Stimulated activated CD4-positive, alpha-beta T cell treated with anti-CD3 and anti-CD28 coated beads, TNF-alpha, amount 100 ng/mL, for 48 hours (primary cell): ENCODE measurements at regions not wholly inside any gene's neighbourhood (a gene's known extent, or its start where the extent isn't known, plus 50 kb on each side); places are given as distances from the start of the nearest gene placed in this dataset.

Source experiments
- DNase-seq, 3 donors: peaks; one replicate each; pipeline ENCODE4 v3.0.0-alpha.2; 2020; ENCODE audit warnings: low read depth in 3 of 3

DNA sequence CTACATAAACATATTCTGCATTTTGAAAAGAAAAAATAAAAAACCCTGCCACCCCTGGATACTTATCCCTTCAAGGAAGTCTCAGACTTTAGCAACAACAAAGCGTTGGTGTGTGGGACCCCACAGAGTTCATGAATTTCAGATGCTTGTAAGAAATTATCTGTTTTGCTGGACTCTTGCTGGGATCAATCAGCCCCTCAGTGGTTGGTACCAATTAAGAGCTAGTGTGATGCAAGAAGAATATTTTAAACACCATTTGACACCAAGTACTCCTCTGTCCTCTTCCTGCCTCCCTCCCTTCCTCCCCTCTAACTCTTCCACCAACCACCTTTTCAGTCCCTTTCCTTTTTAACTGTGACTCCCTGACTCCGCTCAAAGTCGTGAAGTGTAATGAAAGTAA lies 51.5 kb downstream of the SST start:
- no peak for DNase-seq

DNA sequence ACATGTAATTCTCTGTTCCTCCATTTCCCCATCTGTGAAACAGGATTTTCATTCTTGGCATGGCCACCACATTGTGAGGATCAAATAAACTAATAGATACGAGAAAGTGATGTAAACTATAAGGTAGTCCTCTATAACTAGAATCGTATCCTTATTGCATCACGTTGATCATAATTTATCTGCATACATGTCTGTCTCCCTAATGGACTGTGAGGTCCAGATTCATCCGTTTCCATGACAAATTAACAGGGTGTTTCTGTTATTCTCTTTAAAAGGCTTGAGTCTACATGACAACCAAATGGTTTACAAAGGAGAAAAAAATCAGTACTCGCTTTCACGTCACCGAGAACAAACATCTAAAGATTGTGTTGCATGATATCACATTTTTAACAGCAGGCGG lies 53.0 kb downstream of the SST start:
- DNase-seq = no peak

DNA sequence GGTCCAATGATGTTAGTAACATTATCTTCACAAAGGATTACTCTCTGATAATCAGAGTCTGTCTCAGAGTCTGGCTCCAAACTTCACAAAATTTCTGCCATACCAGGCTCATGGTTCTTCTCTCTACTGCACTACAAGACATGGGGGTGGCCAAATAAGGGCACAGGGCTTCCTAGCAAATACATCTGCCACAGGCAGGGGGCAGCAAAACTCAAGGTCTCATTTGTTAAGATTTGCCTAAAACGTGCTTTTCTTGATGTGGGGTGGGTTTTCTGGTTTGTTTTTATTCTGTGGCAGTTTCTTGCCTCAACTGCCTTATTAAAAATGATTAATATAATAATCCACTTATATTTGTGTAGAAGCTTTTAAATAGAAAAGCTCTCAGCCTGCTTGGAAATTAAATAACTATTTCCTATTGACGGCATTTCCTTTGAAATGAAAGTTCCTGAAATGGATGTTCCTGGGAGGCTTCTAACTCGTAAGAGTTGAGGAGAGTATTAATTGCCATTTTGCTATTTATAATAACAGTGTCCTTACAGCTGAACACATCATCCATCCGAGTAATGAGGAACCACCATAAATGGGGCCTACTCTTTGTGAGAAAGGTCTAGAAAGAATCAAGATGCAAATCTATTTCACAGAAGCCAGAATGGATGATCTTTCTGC lies 53.8 kb downstream of the SST start:
- DNase-seq = peak; percentile 39 to 55 (median 40)

DNA sequence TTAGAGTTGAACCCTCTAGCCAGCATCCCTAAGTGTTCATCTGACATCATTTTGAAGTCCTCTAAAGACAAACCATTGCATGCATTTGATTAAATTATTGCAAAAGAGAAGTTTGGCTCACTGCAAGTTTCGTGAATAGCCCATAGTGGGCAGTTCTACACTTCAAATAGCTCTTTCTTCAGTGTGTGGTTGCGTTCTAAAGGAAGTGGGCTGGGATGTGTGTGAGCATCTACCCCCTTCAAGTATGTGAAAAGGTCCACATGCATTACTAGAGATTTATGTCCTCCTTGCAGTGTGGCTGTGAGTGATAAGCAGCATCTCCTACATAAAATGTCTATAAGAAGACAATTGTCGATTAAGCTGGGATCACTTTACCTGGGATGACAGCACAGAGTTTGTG lies 54.6 kb downstream of the SST start:
- no peak for DNase-seq

DNA sequence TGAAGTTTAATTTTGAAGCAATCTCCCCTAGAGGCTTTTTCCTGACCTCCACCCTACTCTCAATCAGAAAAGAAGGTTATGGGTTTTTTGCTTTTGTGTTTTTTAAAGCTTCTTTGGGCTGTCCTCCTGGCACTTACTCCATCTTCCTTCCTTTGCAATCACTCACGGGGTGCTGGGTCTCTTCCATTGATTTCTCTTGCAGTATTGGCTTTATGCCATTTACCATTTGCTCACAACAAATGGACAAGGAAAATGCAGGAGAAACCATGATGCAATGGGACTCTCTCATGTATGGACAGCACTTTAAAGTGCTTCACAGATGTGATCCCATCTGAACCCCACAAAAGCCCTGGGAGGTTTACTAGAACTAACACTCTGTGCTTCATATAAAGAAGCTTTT lies 57.5 kb downstream of the SST start:
- DNase-seq = no peak

DNA sequence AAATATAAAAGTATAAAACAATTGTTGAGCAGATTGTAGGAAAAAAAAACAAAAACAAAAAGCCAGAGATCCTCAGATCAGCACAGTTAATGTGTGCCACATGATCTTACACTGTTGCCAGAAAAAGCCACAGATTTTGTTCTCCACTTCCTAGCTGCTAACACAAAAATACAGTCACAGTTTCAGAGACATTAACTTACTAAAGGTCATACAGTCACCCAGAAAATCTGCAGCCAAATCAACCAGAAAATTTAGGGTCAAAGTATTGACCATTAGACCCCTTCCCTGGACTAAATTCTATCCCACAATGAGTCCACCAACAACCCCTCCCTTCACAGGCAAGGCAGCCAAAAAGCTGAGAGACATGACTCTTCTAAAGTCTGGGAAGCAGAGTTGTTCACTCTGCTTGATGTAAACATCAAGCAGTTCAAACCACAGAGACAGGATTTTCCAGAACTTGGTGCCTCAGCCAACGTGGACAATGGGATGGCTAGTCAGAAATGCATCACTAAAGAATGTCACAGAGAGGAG lies 59.1 kb downstream of the SST start:
- no peak for DNase-seq

DNA sequence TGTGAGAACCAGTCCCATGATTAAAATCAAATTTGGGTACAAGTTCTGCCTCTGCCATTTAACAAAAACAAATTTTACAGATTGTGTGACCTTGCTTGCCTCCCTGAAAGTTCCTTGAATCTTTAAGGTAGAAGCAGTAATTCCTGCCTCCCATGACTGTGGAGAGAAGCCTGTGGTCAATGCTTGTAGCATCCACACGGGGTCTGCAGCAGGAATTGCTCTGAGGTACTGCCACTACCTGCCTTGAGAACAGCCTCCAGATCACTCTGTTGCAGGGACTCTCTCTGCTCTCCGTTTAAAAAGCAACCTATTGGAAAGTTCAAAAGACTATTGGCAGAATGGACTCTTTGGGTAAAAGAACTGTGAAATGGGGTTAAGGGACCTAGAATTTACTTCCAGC lies 75.9 kb downstream of the SST start:
- no peak for DNase-seq

DNA sequence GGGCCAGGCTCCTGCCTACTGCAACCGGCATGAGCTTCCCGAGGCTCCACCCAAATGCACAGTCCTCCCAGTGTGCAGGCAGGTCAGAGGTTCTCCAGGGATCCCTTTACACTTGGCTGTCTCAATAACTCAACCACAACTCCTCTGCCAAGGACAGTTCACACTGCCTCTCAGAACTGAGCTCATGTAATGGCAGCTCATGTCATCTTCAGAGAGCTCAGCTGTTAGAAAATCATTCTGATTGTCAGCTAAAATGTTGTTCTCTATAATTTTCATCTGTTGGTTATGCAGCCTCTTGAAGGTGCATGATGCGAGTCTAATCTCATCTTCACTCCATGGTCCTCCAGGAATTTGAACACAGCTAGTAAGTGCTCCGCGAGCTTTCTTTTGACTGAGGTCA lies 76.7 kb downstream of the SST start:
- DNase-seq = no peak

DNA sequence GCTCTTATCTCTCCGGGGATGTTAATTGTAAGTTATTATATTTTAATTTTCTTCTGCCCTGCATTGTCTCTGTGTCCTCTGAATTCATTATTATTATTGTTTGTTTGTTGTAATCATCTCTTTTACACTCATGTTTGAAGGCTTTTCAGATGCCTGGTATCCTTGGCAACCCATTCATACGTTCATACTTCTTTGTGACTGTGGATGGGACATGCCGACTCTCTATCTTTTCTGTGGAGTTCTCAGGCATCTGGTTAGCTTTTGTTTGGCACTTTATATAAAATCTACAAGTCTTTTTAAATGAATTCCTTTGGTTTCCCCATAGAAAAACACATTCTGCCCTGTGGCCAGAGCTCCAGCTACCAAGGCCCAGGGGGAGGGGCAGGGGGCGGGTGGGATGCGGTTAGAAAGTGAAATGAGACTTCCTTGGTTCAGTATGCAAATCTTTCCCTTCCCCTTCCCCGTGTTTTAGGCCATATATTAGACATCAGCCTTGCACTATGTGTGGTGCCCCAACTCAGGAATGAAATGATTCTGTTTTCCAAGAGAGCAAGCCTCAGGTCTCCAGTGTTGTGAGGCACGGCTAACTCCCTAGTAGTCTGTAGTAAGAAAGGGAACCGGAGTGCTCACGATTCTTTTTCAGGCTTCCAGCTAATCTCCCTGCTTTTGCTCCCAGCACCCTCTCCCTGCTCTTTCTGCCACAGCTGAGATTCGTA lies 79.2 kb downstream of the SST start:
- no peak for DNase-seq

DNA sequence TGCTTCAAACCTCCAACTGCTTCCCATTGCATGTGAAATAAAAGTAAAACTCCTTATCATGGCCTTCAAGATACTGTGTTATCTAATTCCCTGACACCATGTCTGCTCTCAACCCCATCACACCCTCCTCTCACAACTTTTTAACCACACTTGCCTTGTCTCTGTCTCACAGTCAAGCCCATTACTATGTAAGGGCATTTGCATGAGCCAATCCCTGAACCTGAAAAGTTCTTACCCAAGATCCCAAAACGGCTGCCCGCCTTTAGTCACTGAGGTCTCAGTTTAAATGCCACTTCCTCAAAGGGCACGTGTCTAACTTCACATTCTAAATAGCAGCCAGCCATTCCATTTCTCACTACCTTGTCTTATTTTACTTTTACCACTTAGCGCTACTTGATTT lies 83.1 kb downstream of the SST start:
- no peak for DNase-seq

DNA sequence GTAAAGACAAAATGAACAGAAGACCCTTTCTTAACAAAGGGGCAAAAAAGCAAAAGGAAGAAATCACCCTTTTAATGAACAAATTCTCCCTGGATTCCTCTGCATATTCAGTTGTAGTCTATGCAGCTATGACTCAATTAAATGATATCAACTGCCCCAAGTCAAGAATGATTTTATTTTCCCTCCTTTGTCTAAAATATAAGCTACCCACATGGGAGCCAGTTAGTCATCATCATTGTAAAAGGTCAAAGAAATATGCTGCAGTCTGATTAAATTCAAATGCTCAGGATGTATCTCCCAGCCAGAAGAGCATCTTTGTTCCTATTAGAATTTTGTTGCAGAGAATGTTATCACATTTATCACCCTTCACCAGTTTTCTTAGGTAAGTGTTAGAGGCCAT lies 84.0 kb downstream of the SST start:
- DNase-seq = no peak

DNA sequence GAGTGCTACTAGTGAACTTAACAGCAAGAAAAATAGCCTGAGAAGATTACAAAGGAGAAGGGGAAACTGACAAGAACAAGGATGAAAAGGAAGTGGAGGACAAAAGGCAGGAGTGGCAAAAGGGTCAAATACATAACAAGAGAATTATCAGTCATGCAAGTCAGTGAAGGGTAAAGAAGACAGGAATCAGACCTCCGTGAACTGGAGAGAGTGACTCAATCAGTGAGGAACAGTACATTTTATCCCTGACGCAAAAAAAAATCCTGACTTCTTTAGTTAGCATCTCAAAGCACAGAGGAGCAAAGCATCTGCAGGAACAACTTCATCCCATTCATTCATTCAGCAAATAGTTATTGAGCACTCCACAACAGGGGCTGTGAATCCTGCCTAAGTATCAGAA lies 97.8 kb downstream of the SST start:
- no peak for DNase-seq

DNA sequence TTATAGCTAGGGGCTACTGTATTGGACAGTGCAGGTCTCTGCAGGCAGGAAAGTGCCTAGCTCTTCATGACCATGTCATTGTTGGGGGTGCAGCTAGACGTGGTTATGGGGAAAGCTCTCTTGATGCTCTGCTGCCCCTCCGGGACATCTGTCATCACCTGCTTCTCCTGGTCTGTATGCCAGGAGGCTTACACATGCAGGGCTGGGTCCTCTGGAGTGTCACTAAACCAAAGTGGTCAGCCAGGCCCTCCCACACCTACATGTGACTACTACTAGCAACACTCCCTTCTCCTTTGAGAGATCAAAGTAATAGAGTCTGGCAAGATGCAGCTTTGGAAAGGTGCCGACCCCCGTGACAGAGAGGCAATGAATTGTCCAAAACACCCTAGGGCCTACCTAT lies 98.5 kb downstream of the SST start:
- no peak for DNase-seq

DNA sequence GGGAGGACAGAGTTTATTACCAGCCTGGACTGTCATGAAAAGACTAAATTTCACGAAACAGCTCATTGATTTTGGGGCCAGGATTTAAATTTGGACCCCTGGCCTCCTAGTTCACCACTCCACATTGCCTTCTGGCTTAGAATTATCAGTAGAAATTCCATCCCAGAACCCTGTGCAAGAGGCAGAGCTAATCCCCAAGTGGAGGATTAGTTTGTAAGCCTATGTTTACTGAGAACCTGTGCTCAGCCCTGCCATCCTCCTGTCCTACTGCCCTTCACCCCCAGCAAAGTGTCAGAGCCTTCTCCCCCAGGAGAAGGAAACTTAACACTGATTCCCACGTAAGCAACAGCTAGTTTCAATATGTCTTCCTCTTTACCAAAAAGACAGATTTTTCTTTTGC lies 99.4 kb downstream of the SST start:
- no peak for DNase-seq

DNA sequence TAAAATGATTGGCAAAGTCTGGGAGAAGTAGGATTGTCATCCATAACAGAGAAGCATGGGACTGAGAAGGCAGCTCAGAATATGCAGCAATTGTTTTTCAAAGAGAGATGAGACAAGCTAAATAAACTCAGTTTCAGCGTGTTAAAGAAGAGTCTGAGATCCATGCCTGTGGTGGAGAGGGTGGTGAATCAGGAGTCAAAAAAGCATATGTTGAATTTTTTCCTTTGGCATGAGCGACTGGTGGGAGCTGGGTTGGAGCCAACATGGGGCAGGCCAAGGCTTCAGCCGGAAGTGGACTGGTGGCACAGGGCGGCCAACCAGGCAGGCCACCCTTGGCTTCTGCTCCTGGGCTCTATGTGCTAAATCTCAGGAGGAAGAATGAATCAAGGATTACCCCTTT lies 102.0 kb downstream of the SST start:
- no peak for DNase-seq

DNA sequence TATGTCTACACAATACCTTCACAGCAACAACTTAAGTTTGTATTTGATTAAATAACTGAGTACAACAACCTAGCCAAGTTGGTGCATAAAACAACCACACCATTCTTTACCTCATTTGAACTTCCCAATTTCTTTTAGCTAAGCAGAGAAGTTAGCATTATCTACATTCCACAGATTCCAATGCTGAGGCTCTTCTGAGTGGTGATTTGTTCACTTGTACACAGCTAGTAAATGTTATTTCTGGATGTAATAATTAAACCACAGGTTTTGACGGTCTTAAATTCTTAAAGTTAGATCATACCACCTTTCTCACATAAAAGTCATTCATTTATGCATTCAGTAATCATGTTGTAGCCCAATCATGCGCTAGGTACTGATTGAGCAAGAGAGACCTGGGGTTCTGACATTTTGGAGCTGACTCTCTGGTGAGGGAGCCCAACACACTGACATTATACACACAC lies 102.5 kb downstream of the SST start:
- DNase-seq = no peak

DNA sequence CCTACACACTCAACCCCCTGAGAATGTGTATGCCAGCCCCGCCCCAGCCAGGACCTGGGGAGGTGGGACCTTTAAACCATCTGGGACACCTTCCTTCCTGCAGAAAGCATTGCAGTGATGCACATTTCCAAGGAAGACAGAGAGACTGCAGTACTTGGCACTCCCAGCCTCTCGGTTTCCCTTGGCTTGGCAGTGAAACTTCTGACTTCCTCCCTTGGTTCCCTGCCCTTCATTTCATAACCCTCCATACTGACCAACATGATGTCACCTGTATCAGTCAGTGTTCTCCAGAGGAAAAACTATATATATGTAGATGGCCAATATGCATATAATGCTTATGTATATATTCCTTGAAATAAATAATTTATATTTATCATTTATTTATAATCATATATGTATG lies 103.2 kb downstream of the SST start:
- DNase-seq = no peak

DNA sequence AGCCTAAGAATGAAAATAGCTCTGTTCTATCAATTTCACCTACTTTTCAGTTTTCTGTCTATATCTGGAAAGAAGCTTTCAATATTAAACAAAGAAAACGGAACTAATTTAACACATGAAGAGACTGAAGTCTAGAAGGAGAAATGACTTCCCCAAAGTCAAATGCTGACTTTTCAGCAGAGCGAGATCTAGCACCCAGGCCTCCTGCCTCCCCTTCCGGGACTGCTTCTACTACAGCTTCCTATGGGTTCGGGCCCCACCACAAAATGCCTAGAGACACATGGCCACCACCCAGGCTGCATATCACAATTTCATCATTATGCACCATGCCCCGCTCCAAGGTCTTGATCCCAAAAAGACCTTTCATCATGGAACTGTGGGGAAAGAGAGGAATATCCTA lies 104.5 kb downstream of the SST start:
- DNase-seq = no peak

DNA sequence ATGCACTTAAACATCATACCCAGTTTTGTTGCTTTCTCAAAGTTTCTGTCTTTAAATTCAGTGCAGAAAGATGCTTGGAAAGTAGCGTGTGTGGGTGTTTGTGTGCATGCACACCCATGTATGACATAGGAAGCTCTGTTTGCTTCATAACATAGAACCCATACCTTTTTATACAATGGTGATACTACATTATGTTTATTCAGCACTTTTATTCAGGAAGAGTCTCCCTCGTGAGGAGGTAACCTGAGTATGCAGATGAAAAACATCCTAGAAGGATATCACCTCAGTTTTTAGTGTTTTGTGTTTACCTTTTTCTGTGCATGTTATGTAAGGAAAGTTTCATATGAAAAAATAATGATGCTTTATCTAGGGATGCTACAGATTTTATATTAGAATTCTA lies 111.2 kb downstream of the SST start:
- no peak for DNase-seq

DNA sequence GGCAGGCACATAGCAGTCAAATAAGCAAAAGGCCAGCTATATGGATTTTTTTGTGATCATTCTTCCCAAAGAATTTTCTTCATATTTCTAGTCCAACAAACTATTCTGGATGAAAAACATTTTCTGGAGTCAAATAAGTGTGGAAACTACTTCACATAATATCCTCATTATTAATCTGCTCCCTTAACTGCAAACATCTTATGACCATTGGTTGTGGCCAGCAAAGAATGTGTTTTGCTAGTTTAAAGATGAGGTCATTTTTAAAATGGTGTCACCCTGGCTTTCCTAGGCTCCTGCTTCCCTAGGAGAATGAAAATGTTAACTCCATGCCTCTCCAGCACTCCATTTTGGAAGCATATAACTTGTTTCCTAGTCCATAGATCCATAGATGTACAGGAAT lies 118.8 kb downstream of the SST start:
- DNase-seq = no peak

DNA sequence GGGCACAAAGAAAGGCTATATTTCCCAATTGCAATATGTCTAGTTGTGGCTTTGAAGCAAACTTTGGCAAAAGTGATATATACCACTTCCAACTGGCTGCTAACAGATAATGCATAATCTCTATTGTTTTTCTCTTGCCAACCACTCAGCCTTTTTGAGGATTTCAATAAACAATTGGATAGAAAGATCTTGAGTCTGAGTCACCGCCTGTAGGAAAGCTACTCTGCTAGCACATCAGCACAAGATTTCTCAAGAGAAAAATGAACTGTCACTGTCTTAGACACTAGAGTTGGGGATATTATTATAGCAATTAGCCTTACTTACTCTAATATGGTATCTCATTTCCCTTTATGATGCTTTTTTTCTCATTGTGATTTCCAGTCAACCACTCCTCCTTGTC lies 119.7 kb downstream of the SST start:
- no peak for DNase-seq

DNA sequence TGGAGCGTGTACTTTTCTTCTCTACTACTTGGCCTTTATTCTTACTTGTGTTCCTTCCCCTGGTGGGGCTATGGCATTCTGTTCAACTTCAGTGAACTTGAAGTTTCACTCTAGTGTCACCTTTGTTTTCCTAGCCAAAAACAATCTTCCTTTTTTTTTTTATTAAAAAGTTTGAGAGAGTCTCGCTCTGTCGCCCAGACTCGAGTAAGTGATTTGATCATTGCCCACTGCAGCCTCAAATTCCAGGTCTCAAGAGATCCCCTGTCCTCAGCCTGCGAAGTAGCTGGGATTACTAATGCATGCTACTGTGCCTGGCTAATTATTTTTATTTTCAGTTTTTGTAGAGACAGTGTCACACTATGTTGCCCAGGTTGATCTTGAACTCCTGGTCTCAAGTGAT lies 124.8 kb downstream of the SST start:
- DNase-seq = no peak

DNA sequence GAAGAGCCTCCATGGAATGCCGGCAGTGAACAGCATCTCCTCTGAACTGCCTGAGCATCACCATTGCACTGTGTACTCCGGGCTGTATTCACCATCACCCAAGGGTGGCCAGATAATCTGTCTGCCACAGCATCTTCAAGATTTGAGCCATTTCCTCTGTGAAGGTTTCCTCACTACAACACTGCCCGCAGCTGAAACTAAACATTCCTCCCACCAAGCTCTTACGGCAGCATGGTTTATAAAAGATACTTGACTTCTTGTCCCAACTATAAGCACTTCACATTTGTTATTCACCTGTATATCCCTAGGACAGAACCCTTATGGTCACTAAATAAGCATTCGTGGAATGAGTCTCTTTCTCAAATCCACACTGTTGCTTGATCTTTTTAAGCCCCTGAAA lies 125.9 kb downstream of the SST start:
- DNase-seq = no peak

DNA sequence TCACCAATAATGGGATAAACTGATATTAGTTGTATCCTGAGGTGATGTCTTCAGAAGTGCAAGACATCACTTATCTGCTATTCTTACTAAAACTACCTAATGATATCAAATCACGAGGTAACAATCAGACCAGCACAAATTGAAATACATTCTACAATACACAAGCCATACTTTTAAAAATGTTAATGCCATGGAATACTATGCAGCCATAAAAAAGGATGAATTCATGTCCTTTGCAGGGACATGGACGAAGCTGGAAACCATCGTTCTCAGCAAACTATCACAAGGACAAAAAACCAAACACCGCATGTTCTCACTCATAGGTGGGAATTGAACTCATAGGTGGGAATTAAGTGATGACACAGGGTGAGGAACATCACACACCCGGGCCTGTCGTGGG lies 129.3 kb downstream of the SST start:
- DNase-seq = no peak
